ENCODE measurements at regions not wholly inside any gene's neighbourhood (a gene's known extent, or its start where the extent isn't known, plus 50 kb on each side); places are given as distances from the start of the nearest gene placed in this dataset.

- no CpG with 5 or more reads among the region's 1 CpG for WGBS (ENCODE audit: extremely low coverage, insufficient coverage, low lambda C conversion rate)
Observed at GRCh38 chr3:36258421-36258820, 121.9 kb upstream of the STAC start.

DNA sequence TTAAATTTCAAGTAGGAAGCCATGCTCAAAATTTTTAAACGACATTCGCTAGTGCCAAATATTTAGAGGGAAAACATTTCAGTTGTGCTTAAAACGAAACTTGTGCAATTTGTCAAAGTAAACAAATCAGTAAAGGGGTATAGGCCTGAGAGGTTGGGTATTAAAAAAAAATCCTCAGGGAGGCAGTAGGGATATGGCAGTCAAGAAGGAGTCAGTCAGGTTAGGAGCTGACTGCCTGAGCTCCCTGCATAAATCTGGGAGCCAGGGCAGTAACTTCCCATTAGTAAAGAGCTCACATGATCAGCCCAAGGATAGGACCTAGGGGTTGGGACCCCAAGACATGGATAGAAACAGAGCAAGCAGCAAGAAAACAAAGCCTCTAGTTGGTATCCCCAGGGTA, 120.7 kb upstream of the STAC start:
- no peak overlapping the region for H2BK15ac ChIP-seq (replicated peaks; ENCODE audit: low read depth)
- H3K18ac ChIP-seq (ENCODE audit: low read length): no peak overlapping the region
- H3K36me3 ChIP-seq (ENCODE audit: control insufficient read depth, insufficient read depth, low read length): no peaks in the 10 kb centered on the region
- no peaks in the 10 kb centered on the region for H3K79me1 ChIP-seq (ENCODE audit: low read length)
- H3K4me2 ChIP-seq (ENCODE audit: low read length): no peak overlapping the region
- H3K4me1 ChIP-seq (ENCODE audit: control insufficient read depth, low read depth, low read length): no peaks in the 10 kb centered on the region
- no peak overlapping the region for H3K9ac ChIP-seq (ENCODE audit: low read length)
- H4K5ac ChIP-seq (ENCODE audit: low read length): no peak overlapping the region
- no peak overlapping the region for H3K4ac ChIP-seq (ENCODE audit: low read depth, low read length)
- no peak overlapping the region for H3K4me3 ChIP-seq (ENCODE audit: low read length)
- no peaks in the 10 kb centered on the region for H3K79me2 ChIP-seq (ENCODE audit: control insufficient read depth, insufficient read depth, low read length)
- H3K27ac ChIP-seq (ENCODE audit: low read depth, low read length): no peak overlapping the region
- no peaks in the 10 kb centered on the region for H3K27me3 ChIP-seq (ENCODE audit: insufficient read depth, low read length, poor library complexity)
- no CpG with 5 or more reads among the region's 3 CpGs for WGBS (ENCODE audit: extremely low coverage, insufficient coverage, low lambda C conversion rate)
- no peak overlapping the region for H3K23ac ChIP-seq (ENCODE audit: low read length)
- no peak overlapping the region for H2BK120ac ChIP-seq (ENCODE audit: low read depth, low read length)
- no peak overlapping the region for H2BK5ac ChIP-seq (ENCODE audit: low read length)
- H3K56ac ChIP-seq (ENCODE audit: low read length): no peak overlapping the region
- H4K8ac ChIP-seq (ENCODE audit: low read depth, low read length): no peak overlapping the region
- H2AK5ac ChIP-seq (ENCODE audit: low read length): no peak overlapping the region
- DNase-seq: no peak

More at GRCh38 chr3:36258421-36258820, 121.9 kb upstream of the STAC start:
- Histone ChIP-seq H3K4me2 (ENCODE audit: low read length) (no peak overlapping the region), H3K23ac (ENCODE audit: low read length) (no peak overlapping the region), H3K27me3 (ENCODE audit: insufficient read depth, low read length, poor library complexity) (no peaks in the 10 kb centered on the region), H2AK5ac (ENCODE audit: low read length) (no peak overlapping the region), H3K4ac (ENCODE audit: low read depth, low read length) (no peak overlapping the region), H3K18ac (ENCODE audit: low read length) (no peak overlapping the region), H2BK15ac (replicated peaks; ENCODE audit: low read depth) (no peak overlapping the region), H3K79me1 (ENCODE audit: low read length) (no peaks in the 10 kb centered on the region), H3K27ac (ENCODE audit: low read depth, low read length) (no peak overlapping the region), H4K5ac (ENCODE audit: low read length) (no peak overlapping the region), H4K8ac (ENCODE audit: low read depth, low read length) (no peak overlapping the region), H3K4me1 (ENCODE audit: control insufficient read depth, low read depth, low read length) (no peaks in the 10 kb centered on the region), H3K79me2 (ENCODE audit: control insufficient read depth, insufficient read depth, low read length) (no peaks in the 10 kb centered on the region), H3K9ac (ENCODE audit: low read length) (no peak overlapping the region), H2BK5ac (ENCODE audit: low read length) (no peak overlapping the region), H2BK120ac (ENCODE audit: low read depth, low read length) (no peak overlapping the region), H3K36me3 (ENCODE audit: control insufficient read depth, insufficient read depth, low read length) (no peaks in the 10 kb centered on the region), H3K4me3 (ENCODE audit: low read length) (no peak overlapping the region), H3K56ac (ENCODE audit: low read length) (no peak overlapping the region)
- no peak for DNase-seq

DNA sequence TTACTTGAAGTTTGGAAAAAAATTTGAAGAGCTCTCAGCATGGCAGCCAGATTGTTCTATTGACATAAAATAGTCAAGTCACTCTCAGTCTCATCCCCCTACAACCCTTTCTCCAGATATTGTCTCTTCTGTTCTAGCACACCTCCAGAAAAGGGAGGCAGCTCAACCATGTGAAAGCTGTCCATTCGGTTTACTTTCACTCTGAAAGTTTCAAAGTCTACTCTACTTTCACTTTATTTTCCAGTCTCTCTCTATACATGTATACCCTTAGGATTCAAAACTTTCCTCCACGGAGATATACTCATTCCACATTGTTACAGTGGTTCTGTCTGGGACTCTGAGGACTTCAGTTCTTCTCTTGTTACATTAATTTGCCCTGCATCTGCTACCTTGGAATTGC, 111.0 kb upstream of the STAC start:
- Histone ChIP-seq H3K56ac (ENCODE audit: low read length) (no peak overlapping the region), H3K27me3 (ENCODE audit: insufficient read depth, low read length, poor library complexity) (no peaks in the 10 kb centered on the region), H2BK5ac (ENCODE audit: low read length) (no peak overlapping the region), H3K4me1 (ENCODE audit: control insufficient read depth, low read depth, low read length) (no peaks in the 10 kb centered on the region), H2AK5ac (ENCODE audit: low read length) (no peak overlapping the region), H3K4ac (ENCODE audit: low read depth, low read length) (no peak overlapping the region), H3K27ac (ENCODE audit: low read depth, low read length) (no peak overlapping the region), H3K4me3 (ENCODE audit: low read length) (no peak overlapping the region), H2BK15ac (replicated peaks; ENCODE audit: low read depth) (no peak overlapping the region), H3K79me2 (ENCODE audit: control insufficient read depth, insufficient read depth, low read length) (no peaks in the 10 kb centered on the region), H3K36me3 (ENCODE audit: control insufficient read depth, insufficient read depth, low read length) (no peaks in the 10 kb centered on the region), H3K4me2 (ENCODE audit: low read length) (no peak overlapping the region), H3K23ac (ENCODE audit: low read length) (no peak overlapping the region), H3K79me1 (ENCODE audit: low read length) (no peaks in the 10 kb centered on the region), H3K18ac (ENCODE audit: low read length) (no peak overlapping the region), H4K8ac (ENCODE audit: low read depth, low read length) (no peak overlapping the region), H3K9ac (ENCODE audit: low read length) (no peak overlapping the region), H2BK120ac (ENCODE audit: low read depth, low read length) (no peak overlapping the region), H4K5ac (ENCODE audit: low read length) (no peak overlapping the region)
- no CpG with 5 or more reads among the region's 2 CpGs for WGBS (ENCODE audit: extremely low coverage, insufficient coverage, low lambda C conversion rate)
- DNase-seq: no peak

DNA sequence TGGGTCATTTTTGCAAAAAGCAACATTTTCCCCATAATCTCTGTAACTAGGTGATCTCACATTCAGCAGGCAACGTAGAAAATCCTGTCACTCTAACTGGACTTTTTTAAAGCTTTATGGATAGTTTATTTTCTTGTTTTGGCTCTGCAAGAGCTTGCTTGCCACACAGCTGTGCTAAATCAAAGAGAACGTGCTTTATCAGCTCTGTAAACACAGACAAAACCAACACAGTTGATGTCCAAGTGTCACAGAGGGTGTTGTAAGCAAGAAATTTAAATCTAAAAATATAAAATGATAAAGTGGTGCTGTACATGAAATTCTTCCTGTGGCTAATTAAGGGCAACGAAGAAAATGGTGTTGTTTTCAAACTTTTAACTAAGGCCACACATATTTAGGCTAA, 97.5 kb upstream of the STAC start:
- no CpG with 5 or more reads among the region's 3 CpGs for WGBS (ENCODE audit: extremely low coverage, insufficient coverage, low lambda C conversion rate)
- Histone ChIP-seq H2BK15ac (replicated peaks; ENCODE audit: low read depth) (no peak overlapping the region), H3K4me3 (ENCODE audit: low read length) (no peak overlapping the region)

DNA sequence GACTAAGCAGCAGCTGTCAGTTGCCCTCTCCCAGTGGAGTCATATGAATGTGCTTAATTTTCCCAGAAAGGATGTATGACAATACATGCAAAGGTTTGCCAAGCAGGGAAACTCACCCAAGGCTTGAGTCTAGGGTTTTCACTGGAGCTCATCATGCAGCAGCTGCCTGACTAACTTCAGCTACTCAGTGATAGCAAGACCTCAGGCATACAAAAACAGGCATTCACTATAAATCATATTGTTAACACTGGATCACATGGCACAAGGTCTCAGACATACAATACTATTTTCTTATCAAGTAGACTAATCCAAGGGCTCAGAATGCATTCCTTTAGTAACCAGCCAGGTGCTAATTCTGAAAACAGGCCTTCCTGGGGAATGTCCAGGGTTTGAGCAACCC, 85.0 kb upstream of the STAC start:
- H3K9ac ChIP-seq (ENCODE audit: low read length): no peak overlapping the region
- no peak overlapping the region for H2BK15ac ChIP-seq (replicated peaks; ENCODE audit: low read depth)
- no peak overlapping the region for H3K23ac ChIP-seq (ENCODE audit: low read length)
- no peak overlapping the region for H4K5ac ChIP-seq (ENCODE audit: low read length)
- DNase-seq: no peak
- no peak overlapping the region for H3K18ac ChIP-seq (ENCODE audit: low read length)
- no peak overlapping the region for H3K56ac ChIP-seq (ENCODE audit: low read length)
- H2AK5ac ChIP-seq (ENCODE audit: low read length): no peak overlapping the region
- H2BK5ac ChIP-seq (ENCODE audit: low read length): no peak overlapping the region
- H3K27me3 ChIP-seq (ENCODE audit: insufficient read depth, low read length, poor library complexity): no peaks in the 10 kb centered on the region
- H3K27ac ChIP-seq (ENCODE audit: low read depth, low read length): no peak overlapping the region
- no peak overlapping the region for H3K4me2 ChIP-seq (ENCODE audit: low read length)
- H3K79me1 ChIP-seq (ENCODE audit: low read length): no peaks in the 10 kb centered on the region
- H3K4me1 ChIP-seq (ENCODE audit: control insufficient read depth, low read depth, low read length): no peaks in the 10 kb centered on the region
- no peak overlapping the region for H3K4ac ChIP-seq (ENCODE audit: low read depth, low read length)
- no peak overlapping the region for H3K4me3 ChIP-seq (ENCODE audit: low read length)
- no peak overlapping the region for H4K8ac ChIP-seq (ENCODE audit: low read depth, low read length)
- no peak overlapping the region for H2BK120ac ChIP-seq (ENCODE audit: low read depth, low read length)
- H3K79me2 ChIP-seq (ENCODE audit: control insufficient read depth, insufficient read depth, low read length): no peaks in the 10 kb centered on the region
- no peaks in the 10 kb centered on the region for H3K36me3 ChIP-seq (ENCODE audit: control insufficient read depth, insufficient read depth, low read length)

More for the DNA sequence above, 97.5 kb upstream of the STAC start:
- H3K79me2 ChIP-seq (ENCODE audit: control insufficient read depth, insufficient read depth, low read length): no peaks in the 10 kb centered on the region
- H4K8ac ChIP-seq (ENCODE audit: low read depth, low read length): no peak overlapping the region
- no peak overlapping the region for H3K9ac ChIP-seq (ENCODE audit: low read length)
- H4K5ac ChIP-seq (ENCODE audit: low read length): no peak overlapping the region
- no peak overlapping the region for H3K4me2 ChIP-seq (ENCODE audit: low read length)
- no peak overlapping the region for H3K18ac ChIP-seq (ENCODE audit: low read length)
- no peaks in the 10 kb centered on the region for H3K4me1 ChIP-seq (ENCODE audit: control insufficient read depth, low read depth, low read length)
- H3K27ac ChIP-seq (ENCODE audit: low read depth, low read length): no peak overlapping the region
- no peak overlapping the region for H3K4ac ChIP-seq (ENCODE audit: low read depth, low read length)
- no peak overlapping the region for H2AK5ac ChIP-seq (ENCODE audit: low read length)
- H3K27me3 ChIP-seq (ENCODE audit: insufficient read depth, low read length, poor library complexity): no peaks in the 10 kb centered on the region
- H3K36me3 ChIP-seq (ENCODE audit: control insufficient read depth, insufficient read depth, low read length): no peaks in the 10 kb centered on the region
- no peak overlapping the region for H2BK120ac ChIP-seq (ENCODE audit: low read depth, low read length)
- no peak for DNase-seq
- no peak overlapping the region for H3K56ac ChIP-seq (ENCODE audit: low read length)
- H2BK5ac ChIP-seq (ENCODE audit: low read length): no peak overlapping the region
- no peak overlapping the region for H3K23ac ChIP-seq (ENCODE audit: low read length)
- H3K79me1 ChIP-seq (ENCODE audit: low read length): no peaks in the 10 kb centered on the region

DNA sequence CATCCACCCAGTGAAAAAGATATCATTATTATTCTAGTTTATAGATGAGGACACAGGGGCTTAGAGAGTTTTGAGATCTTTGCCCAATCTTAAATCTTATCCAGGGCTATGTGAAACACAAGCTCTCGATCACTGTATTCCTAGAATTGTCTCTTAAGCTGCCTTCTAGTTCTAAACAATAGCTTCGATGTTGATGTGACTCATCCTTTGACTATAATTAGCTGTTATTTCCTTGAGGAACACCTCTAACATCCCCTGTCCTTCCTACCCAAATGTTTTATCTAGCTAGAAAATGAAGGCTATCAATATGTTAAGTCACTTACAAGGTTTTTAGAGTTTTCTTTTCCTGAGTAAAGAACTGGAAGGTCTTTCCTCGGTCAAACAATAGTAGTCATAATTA, 83.1 kb upstream of the STAC start:
- no peak overlapping the region for H2BK120ac ChIP-seq (ENCODE audit: low read depth, low read length)
- no CpG with 5 or more reads among the region's 3 CpGs for WGBS (ENCODE audit: extremely low coverage, insufficient coverage, low lambda C conversion rate)
- H3K27ac ChIP-seq (ENCODE audit: low read depth, low read length): no peak overlapping the region
- H3K4ac ChIP-seq (ENCODE audit: low read depth, low read length): no peak overlapping the region
- no peak overlapping the region for H2AK5ac ChIP-seq (ENCODE audit: low read length)
- no peak overlapping the region for H3K18ac ChIP-seq (ENCODE audit: low read length)
- H2BK5ac ChIP-seq (ENCODE audit: low read length): no peak overlapping the region
- H3K27me3 ChIP-seq (ENCODE audit: insufficient read depth, low read length, poor library complexity): no peaks in the 10 kb centered on the region
- H3K4me2 ChIP-seq (ENCODE audit: low read length): no peak overlapping the region
- DNase-seq: no peak
- H3K4me1 ChIP-seq (ENCODE audit: control insufficient read depth, low read depth, low read length): no peaks in the 10 kb centered on the region
- no peaks in the 10 kb centered on the region for H3K79me1 ChIP-seq (ENCODE audit: low read length)
- no peak overlapping the region for H3K4me3 ChIP-seq (ENCODE audit: low read length)
- no peaks in the 10 kb centered on the region for H3K36me3 ChIP-seq (ENCODE audit: control insufficient read depth, insufficient read depth, low read length)
- no peak overlapping the region for H3K56ac ChIP-seq (ENCODE audit: low read length)
- no peak overlapping the region for H3K23ac ChIP-seq (ENCODE audit: low read length)
- no peak overlapping the region for H3K9ac ChIP-seq (ENCODE audit: low read length)
- H3K79me2 ChIP-seq (ENCODE audit: control insufficient read depth, insufficient read depth, low read length): no peaks in the 10 kb centered on the region
- no peak overlapping the region for H4K5ac ChIP-seq (ENCODE audit: low read length)
- no peak overlapping the region for H4K8ac ChIP-seq (ENCODE audit: low read depth, low read length)
- no peak overlapping the region for H2BK15ac ChIP-seq (replicated peaks; ENCODE audit: low read depth)

Measured in mesendoderm (in vitro differentiated cells).